HepG2 (cell line): ENCODE measurements at regions not wholly inside any gene's neighbourhood (a gene's known extent, or its start where the extent isn't known, plus 50 kb on each side); places are given as distances from the start of the nearest gene placed in this dataset.

Experiments used
- ATAC-seq: fragments of 200-7000 bp; cut with Tn5 transposase; 3 replicates; pipeline ENCODE4 v1.9.1; 2020; ENCODE audit warnings: mild to moderate bottlenecking, moderate library complexity
- BruUV-seq: library from RNA; stranded (reverse); fragments of 400-500 nt; replicated peaks from 2 replicates; lab custom pipeline; 2021; lab: Mats Ljungman, UMichigan
- CTCF ChIA-PET: fragments of 300-600 bp; formaldehyde crosslinking; extraction: SDS; loops from one replicate; lab custom pipeline; 2021; ENCODE audit warnings: low total read pairs, inconsistent platforms, low intra/inter-chr PET ratio; lab: Yijun Ruan, JAX
- POLR2A ChIA-PET: fragments of 350-600 bp; sonication (Branson Sonifier 250); formaldehyde crosslinking; loops from one replicate; lab custom pipeline; 2020; ENCODE audit warnings: antibody characterized with exemption, inconsistent platforms; lab: Yijun Ruan, JAX
- DNase-seq: peaks from one replicate; pipeline ENCODE4 v3.0.0-alpha.2; 2015; ENCODE audit warnings: low spot score
- FAIRE-seq: peaks from 3 replicates; lab custom pipeline; 2011; peaks lifted over from hg19 to GRCh38; lab: Jason Lieb, UNC
- H2AFZ ChIP-seq: one replicate; pipeline ENCODE4 v1.6.1; 2011; ENCODE audit warnings: low read length, inconsistent platforms
- H3K27ac ChIP-seq: fragments of 300-600 bp; 3 replicates; pipeline ENCODE4 v1.8.0; 2011; ENCODE audit warnings: mixed run types, mild to moderate bottlenecking, mixed read lengths, low read length, inconsistent platforms; ENCODE audit not compliant: insufficient read depth; ENCODE audit errors: extremely low read length
- H3K27me3 ChIP-seq, 2 experiments: fragments of 200-600 bp in 1 of 2; 2 replicates in 1 of 2; 3 replicates in 1 of 2; pipeline versions ENCODE4 v1.6.0 to v1.8.0; 2011; ENCODE audit warnings: low read length in 2 of 2, mild to moderate bottlenecking in 2 of 2, moderate library complexity in 2 of 2, inconsistent platforms in 1 of 2; ENCODE audit not compliant: insufficient read depth in 2 of 2, control insufficient read depth in 1 of 2
- H3K36me3 ChIP-seq, 2 experiments: fragments of 200-600 bp in 1 of 2; replicated peaks in 1 of 2; 2 replicates in 1 of 2; 3 replicates in 1 of 2; pipeline versions ENCODE4 v1.5.1 to v1.8.0; 2011; ENCODE audit warnings: low read length in 2 of 2, inconsistent platforms in 1 of 2; ENCODE audit not compliant: insufficient read depth in 2 of 2, control insufficient read depth in 1 of 2
- H3K4me1 ChIP-seq: 2 replicates; pipeline ENCODE4 v1.5.1; 2012; ENCODE audit warnings: low read length, inconsistent platforms; ENCODE audit not compliant: insufficient read depth
- H3K4me2 ChIP-seq: 2 replicates; pipeline ENCODE4 v1.6.0; 2011; ENCODE audit warnings: low read depth, low read length, inconsistent platforms
- H3K4me3 ChIP-seq, 3 experiments: fragments of 200-600 bp in 1 of 3; sonication (generic), shearing (Covaris generic) in 1 of 3; replicated peaks in 1 of 3; 2 replicates each; pipeline ENCODE4 v1.5.1; 2011 to 2016; ENCODE audit warnings: low read length in 3 of 3, inconsistent platforms in 2 of 3, low read depth in 2 of 3, mild to moderate bottlenecking in 2 of 3, control low read depth in 1 of 3, mixed read lengths in 1 of 3; ENCODE audit not compliant: insufficient read depth in 1 of 3
- H3K79me2 ChIP-seq: one replicate; pipeline ENCODE4 v1.6.1; 2011; ENCODE audit warnings: low read length, inconsistent platforms; ENCODE audit not compliant: insufficient read depth
- H3K9ac ChIP-seq: 2 replicates; pipeline ENCODE4 v1.6.0; 2011; ENCODE audit warnings: mild to moderate bottlenecking, low read depth, low read length, inconsistent platforms; ENCODE audit not compliant: insufficient read depth
- H3K9me3 ChIP-seq: 2 replicates; pipeline ENCODE4 v1.5.1; 2012; ENCODE audit warnings: mild to moderate bottlenecking, low read length
- H4K20me1 ChIP-seq: 2 replicates; pipeline ENCODE4 v1.6.0; 2011; ENCODE audit warnings: inconsistent platforms, mild to moderate bottlenecking, low read length, moderate library complexity; ENCODE audit not compliant: insufficient read depth
- NKX3-1 ChIP-seq: sonication (generic); formaldehyde crosslinking; IDR thresholded peaks from 2 replicates; pipeline ENCODE4 v1.5.0; 2020; ENCODE audit warnings: missing genetic modification reagents
- TIGD3 ChIP-seq: sonication (generic); formaldehyde crosslinking; IDR thresholded peaks from 2 replicates; pipeline ENCODE4 v1.5.1; 2020; ENCODE audit warnings: mild to moderate bottlenecking, missing genetic modification reagents, borderline replicate concordance
- TRAFD1 ChIP-seq: sonication (generic); formaldehyde crosslinking; IDR thresholded peaks from 2 replicates; pipeline ENCODE4 v1.5.1; 2020; ENCODE audit warnings: missing genetic modification reagents, mild to moderate bottlenecking, borderline replicate concordance
- ZNF256 ChIP-seq: sonication (generic); formaldehyde crosslinking; conservative IDR thresholded peaks from 2 replicates; pipeline ENCODE4 v1.4.0; 2020; ENCODE audit warnings: missing genetic modification reagents
- ZNF652 ChIP-seq: IDR thresholded peaks from 2 replicates; pipeline ENCODE4 v1.6.1; 2016; ENCODE audit warnings: low read depth, borderline replicate concordance
- ZNF839 ChIP-seq: sonication (generic); formaldehyde crosslinking; IDR thresholded peaks from 2 replicates; pipeline ENCODE4 v1.4.0; 2020; ENCODE audit warnings: missing genetic modification reagents, mild to moderate bottlenecking, borderline replicate concordance
- ZSCAN31 ChIP-seq: sonication (generic); formaldehyde crosslinking; IDR thresholded peaks from 2 replicates; pipeline ENCODE4 v1.5.0; 2020; ENCODE audit warnings: low read depth, mild to moderate bottlenecking, missing genetic modification reagents
- WGBS: methylation state at CpG from one replicate; pipeline ENCODE4 v1.1.6; 2017; ENCODE audit warnings: low lambda C conversion rate; 5-methylcytosine and 5-hydroxymethylcytosine counted together
- in situ Hi-C: cut with HindIII; loops from 2 replicates; pipeline ENCODE4 v1.10.0; 2017; ENCODE audit warnings: low pct_unique_long_range_greater_than_20kb; ENCODE audit not compliant: extremely low pct_ligation_motif_present
- intact Hi-C: fragments of 100-400 bp; cut with micrococcal nuclease; formaldehyde crosslinking; loops from one replicate; pipeline ENCODE4 v1.10.0; 2022; ENCODE audit not compliant: unreplicated experiment

GRCh38 chr6:100134297-100134696 is 140.3 kb upstream of the MCHR2 start:
- no TSS peak for BruUV-seq
- no peak for ATAC-seq
- no peaks in the 10 kb centered on the region for H3K36me3 ChIP-seq
- DNase-seq, result no peak
- no peaks in the 10 kb centered on the region; a peak in 1 of 5 replicates for H3K27me3 ChIP-seq
- TF ChIP-seq ZNF839 (CRISPR knock-in tag) (no peak), ZSCAN31 (CRISPR knock-in tag) (no peak), TIGD3 (CRISPR knock-in tag) (no peak), TRAFD1 (no peak), ZNF256 (CRISPR knock-in tag) (no peak), NKX3-1 (CRISPR knock-in tag) (no peak), ZNF652 (no peak)
- TF ChIP-seq, all 625 proteins: peak for 0
- H3K79me2 ChIP-seq, result no peaks in the 10 kb centered on the region
- WGBS, result 16% methylated on average over 2 of the region's 2 CpGs
- H3K9me3 ChIP-seq, result no peaks in the 10 kb centered on the region
- intact Hi-C loops, result no loop called here
- no peak for FAIRE-seq
- no peak overlapping the region for H3K4me3 ChIP-seq
- H4K20me1 ChIP-seq, result no peaks in the 10 kb centered on the region
- H3K27ac ChIP-seq, result no peak overlapping the region
- ChIA-PET CTCF (no interaction called here), POLR2A (no interaction called here)
- in situ Hi-C loops, result no loop called here
- H3K9ac ChIP-seq, result no peak overlapping the region
- no peak overlapping the region for H2AFZ ChIP-seq
- H3K4me2 ChIP-seq, result no peak overlapping the region
- no peaks in the 10 kb centered on the region for H3K4me1 ChIP-seq
